Natural killer cell (primary cell): ENCODE measurements at regions not wholly inside any gene's neighbourhood (a gene's known extent, or its start where the extent isn't known, plus 50 kb on each side); places are given as distances from the start of the nearest gene placed in this dataset.

Experiments used
- ATAC-seq, 3 donors: fragments of 150-1000 bp in 2 of 3; fragments of 200-7000 bp in 1 of 3; cut with Tn5 transposase; 1 replicate in 1 of 3; 2 replicates in 2 of 3; pipeline ENCODE4 v1.10.0; 2021; ENCODE audit warnings: mild to moderate bottlenecking in 2 of 3, moderate library complexity in 2 of 3
- DNase-seq, 2 donors: peaks; one replicate each; pipeline versions ENCODE4 v3.0.0 to v3.0.0-alpha.2; 2013 to 2021; ENCODE audit warnings: mixed read lengths in 1 of 2
- H3K27ac ChIP-seq: one replicate; pipeline ENCODE4 v1.5.1; 2013; ENCODE audit warnings: mild to moderate bottlenecking, low read length
- H3K27me3 ChIP-seq: one replicate; pipeline ENCODE4 v1.6.1; 2013; ENCODE audit warnings: low read length; ENCODE audit not compliant: control insufficient read depth, insufficient read depth
- H3K36me3 ChIP-seq: one replicate; pipeline ENCODE4 v1.6.1; 2013; ENCODE audit warnings: low read length; ENCODE audit not compliant: control insufficient read depth, insufficient read depth
- H3K4me1 ChIP-seq: one replicate; pipeline ENCODE4 v1.6.1; 2013; ENCODE audit warnings: low read length; ENCODE audit not compliant: control insufficient read depth, insufficient read depth
- H3K4me3 ChIP-seq: one replicate; pipeline ENCODE4 v1.5.1; 2013; ENCODE audit warnings: low read length
- H3K9me3 ChIP-seq: one replicate; pipeline ENCODE4 v1.6.1; 2013; ENCODE audit warnings: low read length; ENCODE audit not compliant: control insufficient read depth, insufficient read depth
- H3K27ac Mint-ChIP-seq, 2 donors: one replicate each; pipeline ENCODE4 v1.8.0; 2022; ENCODE audit warnings: mild to moderate bottlenecking in 2 of 2, mixed read lengths in 2 of 2, moderate library complexity in 1 of 2
- H3K27me3 Mint-ChIP-seq, 2 donors: one replicate each; pipeline ENCODE4 v1.8.0; 2022; ENCODE audit warnings: low read depth in 2 of 2, mixed read lengths in 2 of 2
- H3K36me3 Mint-ChIP-seq: one replicate; pipeline ENCODE4 v1.8.0; 2022; ENCODE audit warnings: mixed read lengths
- H3K4me1 Mint-ChIP-seq, 2 donors: one replicate each; pipeline ENCODE4 v1.8.0; 2022; ENCODE audit warnings: mixed read lengths in 2 of 2
- H3K4me3 Mint-ChIP-seq: one replicate; pipeline ENCODE4 v1.8.0; 2022; ENCODE audit warnings: mild to moderate bottlenecking, moderate library complexity, mixed read lengths
- H3K9me3 Mint-ChIP-seq, 2 donors: one replicate each; pipeline ENCODE4 v1.8.0; 2022; ENCODE audit warnings: mixed read lengths in 2 of 2
- CTCF ChIP-seq: fragments of 200-600 bp; IDR thresholded peaks from one replicate; pipeline ENCODE4 v1.8.0; 2022; ENCODE audit warnings: antibody characterized with exemption
- WGBS: methylation state at CpG from one replicate; pipeline ENCODE4 v1.1.7; 2013; ENCODE audit warnings: missing lambda C conversion rate; ENCODE audit not compliant: insufficient coverage; 5-methylcytosine and 5-hydroxymethylcytosine counted together
- intact Hi-C: fragments of 100-400 bp; cut with micrococcal nuclease; formaldehyde crosslinking; loops from one replicate; pipeline ENCODE4 v1.14.2; 2022

- Histone ChIP-seq H3K27ac (no peak overlapping the region), H3K4me3 (no peak overlapping the region), H3K9me3 (no peaks in the 10 kb centered on the region), H3K27me3 (no peaks in the 10 kb centered on the region), H3K4me1 (peaks cover under 1% of the 10 kb centered on the region), H3K36me3 (no peaks in the 10 kb centered on the region)
- Mint-ChIP-seq H3K27me3 (peaks cover 0 to 7% of the 10 kb centered on the region in 2 donors), H3K4me3 (no peak overlapping the region), H3K36me3 (no peaks in the 10 kb centered on the region), H3K9me3 (no peaks in the 10 kb centered on the region), H3K27ac (no peak overlapping the region), H3K4me1 (peaks cover 1% of the 10 kb centered on the region in 2 donors)
- TF ChIP-seq CTCF: no peak
- ATAC-seq: no peak
- intact Hi-C loops: no loop called here
- no peak for DNase-seq
These were observed 191.4 kb upstream of the TNRC6C start for GRCh38 chr17:77767148-77767547.

GRCh38 chr17:77768248-77768852, 190.2 kb upstream of the TNRC6C start:
- H3K9me3 ChIP-seq: no peaks in the 10 kb centered on the region
- TF ChIP-seq CTCF: no peak
- intact Hi-C loops: no loop called here
- 82% methylated on average over 14 of the region's 14 CpGs for WGBS
- no peaks in the 10 kb centered on the region for H3K36me3 ChIP-seq
- no peak overlapping the region for H3K27ac ChIP-seq
- H3K4me3 ChIP-seq: no peak overlapping the region
- H3K27me3 ChIP-seq: no peaks in the 10 kb centered on the region
- H3K27ac Mint-ChIP-seq: no peak overlapping the region
- peaks cover 13% of the 10 kb centered on the region for H3K4me1 ChIP-seq
- DNase-seq: no peak
- no peak for ATAC-seq
- H3K27me3 Mint-ChIP-seq: peaks cover 0 to 10% of the 10 kb centered on the region in 2 donors
- no peaks in the 10 kb centered on the region for H3K36me3 Mint-ChIP-seq
- no peak overlapping the region for H3K4me3 Mint-ChIP-seq
- peaks cover 13% of the 10 kb centered on the region in 2 donors for H3K4me1 Mint-ChIP-seq
- H3K9me3 Mint-ChIP-seq: no peaks in the 10 kb centered on the region

- H3K27me3 Mint-ChIP-seq: peaks cover 0 to 10% of the 10 kb centered on the region in 2 donors
- no peak overlapping the region for H3K27ac Mint-ChIP-seq
- H3K9me3 Mint-ChIP-seq: no peaks in the 10 kb centered on the region
- Histone ChIP-seq H3K4me1 (peaks cover 14% of the 10 kb centered on the region), H3K9me3 (no peaks in the 10 kb centered on the region), H3K27ac (no peak overlapping the region), H3K4me3 (no peak overlapping the region), H3K36me3 (no peaks in the 10 kb centered on the region), H3K27me3 (no peaks in the 10 kb centered on the region)
- peaks cover 16% of the 10 kb centered on the region in 2 donors for H3K4me1 Mint-ChIP-seq
- DNase-seq (no peak), ATAC-seq (no peak)
- no peaks in the 10 kb centered on the region for H3K36me3 Mint-ChIP-seq
- intact Hi-C loops: no loop called here
- no peak for TF ChIP-seq CTCF
- 77% methylated on average over 7 of the region's 7 CpGs for WGBS
- H3K4me3 Mint-ChIP-seq: no peak overlapping the region
These were observed 189.3 kb upstream of the TNRC6C start for GRCh38 chr17:77769215-77769614.

GRCh38 chr17:77769762-77770161, 188.7 kb upstream of the TNRC6C start:
- TF ChIP-seq CTCF: no peak
- H3K27me3 ChIP-seq: no peaks in the 10 kb centered on the region
- Mint-ChIP-seq H3K4me3 (no peak overlapping the region), H3K27me3 (peaks cover 0 to 9% of the 10 kb centered on the region in 2 donors), H3K9me3 (no peaks in the 10 kb centered on the region), H3K36me3 (no peaks in the 10 kb centered on the region), H3K27ac (no peak overlapping the region), H3K4me1 (peaks cover 16% of the 10 kb centered on the region in 2 donors)
- H3K27ac ChIP-seq: no peak overlapping the region
- peaks cover 14% of the 10 kb centered on the region for H3K4me1 ChIP-seq
- 93% methylated on average over 11 of the region's 11 CpGs for WGBS
- DNase-seq (no peak), ATAC-seq (no peak)
- H3K36me3 ChIP-seq: no peaks in the 10 kb centered on the region
- intact Hi-C loops: no loop called here
- H3K4me3 ChIP-seq: no peak overlapping the region
- no peaks in the 10 kb centered on the region for H3K9me3 ChIP-seq
